OCI-LY1 (cell line): ENCODE measurements at regions not wholly inside any gene's neighbourhood (a gene's known extent, or its start where the extent isn't known, plus 50 kb on each side); places are given as distances from the start of the nearest gene placed in this dataset.

Experiments
- EZH2 ChIP-seq: fragments of 200-600 bp; sonication (generic), shearing (Covaris generic); IDR thresholded peaks from 2 replicates; pipeline ENCODE4 v1.8.0; 2017; ENCODE audit warnings: borderline replicate concordance, mixed run types, mild to moderate bottlenecking, antibody characterized with exemption, low read length, moderate library complexity, mixed read lengths
- TF ChIP-seq, protein P1 (sequence below): fragments of 200-600 bp; sonication (generic), shearing (Covaris generic); IDR thresholded peaks from 2 replicates; pipeline ENCODE4 v1.5.1; 2017; ENCODE audit warnings: mild to moderate bottlenecking, antibody characterized with exemption, low read length, moderate library complexity, mixed read lengths

DNA sequence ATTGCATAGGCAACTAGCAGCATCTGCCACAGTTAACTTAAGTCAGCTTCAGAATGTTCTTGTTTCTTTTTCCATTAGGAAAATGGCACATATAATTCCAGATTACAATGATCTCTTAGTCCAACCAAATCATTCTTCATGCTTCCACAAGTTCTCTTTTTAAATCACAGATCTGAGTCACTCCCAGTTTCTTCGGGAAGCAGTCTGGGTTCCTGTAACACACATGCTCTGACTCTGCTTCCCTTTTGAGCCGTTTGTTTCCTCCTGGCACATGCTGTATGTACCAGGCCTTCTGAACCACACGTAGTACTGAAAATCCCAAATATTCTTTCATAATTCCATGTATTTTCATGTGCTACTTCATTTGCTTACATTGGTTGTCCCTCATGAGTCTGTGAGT is 388.8 kb upstream of the PDE3A start:
- TF ChIP-seq EZH2: no peak
- TF ChIP-seq, protein P1, sequence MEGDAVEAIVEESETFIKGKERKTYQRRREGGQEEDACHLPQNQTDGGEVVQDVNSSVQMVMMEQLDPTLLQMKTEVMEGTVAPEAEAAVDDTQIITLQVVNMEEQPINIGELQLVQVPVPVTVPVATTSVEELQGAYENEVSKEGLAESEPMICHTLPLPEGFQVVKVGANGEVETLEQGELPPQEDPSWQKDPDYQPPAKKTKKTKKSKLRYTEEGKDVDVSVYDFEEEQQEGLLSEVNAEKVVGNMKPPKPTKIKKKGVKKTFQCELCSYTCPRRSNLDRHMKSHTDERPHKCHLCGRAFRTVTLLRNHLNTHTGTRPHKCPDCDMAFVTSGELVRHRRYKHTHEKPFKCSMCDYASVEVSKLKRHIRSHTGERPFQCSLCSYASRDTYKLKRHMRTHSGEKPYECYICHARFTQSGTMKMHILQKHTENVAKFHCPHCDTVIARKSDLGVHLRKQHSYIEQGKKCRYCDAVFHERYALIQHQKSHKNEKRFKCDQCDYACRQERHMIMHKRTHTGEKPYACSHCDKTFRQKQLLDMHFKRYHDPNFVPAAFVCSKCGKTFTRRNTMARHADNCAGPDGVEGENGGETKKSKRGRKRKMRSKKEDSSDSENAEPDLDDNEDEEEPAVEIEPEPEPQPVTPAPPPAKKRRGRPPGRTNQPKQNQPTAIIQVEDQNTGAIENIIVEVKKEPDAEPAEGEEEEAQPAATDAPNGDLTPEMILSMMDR: no peak
